PC-3 (cell line): ENCODE measurements at regions not wholly inside any gene's neighbourhood (a gene's known extent, or its start where the extent isn't known, plus 50 kb on each side); places are given as distances from the start of the nearest gene placed in this dataset.

ENCODE experiments used
- CTCF ChIP-seq: fragments of 300-600 bp; sonication (generic); conservative IDR thresholded peaks from 2 replicates; pipeline ENCODE4 v1.5.1; 2017; ENCODE audit warnings: antibody characterized with exemption, low read depth, mild to moderate bottlenecking, low read length
- EZH2phosphoT487 ChIP-seq: fragments of 300-600 bp; sonication (generic); IDR thresholded peaks from 2 replicates; pipeline ENCODE4 v1.6.1; 2018; ENCODE audit warnings: mild to moderate bottlenecking, antibody characterized with exemption, low read length, borderline replicate concordance

DNA sequence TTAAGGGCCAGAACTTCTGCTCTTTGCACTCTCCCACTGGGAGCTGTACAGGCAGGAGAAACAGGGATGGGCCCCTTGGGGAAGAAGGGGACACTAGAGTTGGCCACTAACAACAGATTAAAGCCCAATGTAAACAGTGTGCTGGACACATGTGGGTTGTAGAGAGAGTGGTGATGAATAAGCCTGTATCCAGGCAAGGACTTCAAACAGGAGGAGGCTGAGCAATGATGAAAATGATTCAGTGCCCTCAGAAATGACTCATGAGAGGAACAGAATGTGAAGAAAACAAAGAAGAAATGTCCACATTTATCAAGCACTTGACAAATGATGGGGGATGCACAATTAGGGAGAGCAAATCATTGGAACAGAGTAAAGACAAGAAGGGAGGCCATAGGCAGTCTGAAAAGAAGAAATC, 242.3 kb downstream of the TBX18 start:
- TF ChIP-seq EZH2phosphoT487 (no peak), CTCF (no peak)
